Vagina (tissue), 2 donors: ENCODE measurements at regions not wholly inside any gene's neighbourhood (a gene's known extent, or its start where the extent isn't known, plus 50 kb on each side); places are given as distances from the start of the nearest gene placed in this dataset.

ENCODE experiments used
- DNase-seq, 2 donors: peaks; one replicate each; pipeline ENCODE4 v3.0.0-alpha.2; 2017; ENCODE audit errors: extremely low spot score in 2 of 2
- H3K27ac ChIP-seq: fragments of 200-600 bp; sonication (generic); one replicate; pipeline ENCODE4 v1.5.1; 2019
- H3K27me3 ChIP-seq: fragments of 200-600 bp; sonication (generic); one replicate; pipeline ENCODE4 v1.5.1; 2019
- H3K36me3 ChIP-seq, 2 donors: fragments of 200-600 bp; sonication (generic); one replicate each; pipeline ENCODE4 v1.5.1; 2017 to 2019
- H3K4me1 ChIP-seq: fragments of 200-600 bp; sonication (generic); one replicate; pipeline ENCODE4 v1.5.1; 2019
- H3K4me3 ChIP-seq, 2 donors: fragments of 200-600 bp; sonication (generic); 1 replicate in 1 of 2; 2 replicates in 1 of 2; pipeline ENCODE4 v1.5.1; 2016 to 2019
- H3K9me3 ChIP-seq: fragments of 200-600 bp; sonication (generic); one replicate; pipeline ENCODE4 v1.5.1; 2019
- POLR2A ChIP-seq, 2 donors: fragments of 450-650 bp; IDR thresholded peaks; one replicate each; pipeline ENCODE4 v1.6.1; 2017; ENCODE audit warnings: antibody characterized with exemption in 2 of 2, mild to moderate bottlenecking in 2 of 2, moderate library complexity in 2 of 2
- POLR2AphosphoS5 ChIP-seq, 2 donors: sonication (generic); formaldehyde crosslinking; IDR thresholded peaks; one replicate each; pipeline ENCODE4 v1.9.0; 2017; ENCODE audit warnings: antibody characterized with exemption in 2 of 2, mild to moderate bottlenecking in 2 of 2, low read depth in 1 of 2; ENCODE audit not compliant: insufficient read depth in 1 of 2
- intact Hi-C: fragments of 100-400 bp; cut with DNase I; formaldehyde crosslinking; loops from one replicate; pipeline ENCODE4 v1.15.1; 2023
- TF ChIP-seq, protein P1 (sequence below), 3 experiments: fragments of 450-650 bp in 2 of 3; fragments of 200-600 bp in 1 of 3; sonication (generic) in 1 of 3; IDR thresholded peaks; one replicate each; pipeline ENCODE4 v1.5.1; 2017 to 2019; ENCODE audit warnings: antibody characterized with exemption in 3 of 3, mild to moderate bottlenecking in 2 of 3, moderate library complexity in 2 of 3

DNA sequence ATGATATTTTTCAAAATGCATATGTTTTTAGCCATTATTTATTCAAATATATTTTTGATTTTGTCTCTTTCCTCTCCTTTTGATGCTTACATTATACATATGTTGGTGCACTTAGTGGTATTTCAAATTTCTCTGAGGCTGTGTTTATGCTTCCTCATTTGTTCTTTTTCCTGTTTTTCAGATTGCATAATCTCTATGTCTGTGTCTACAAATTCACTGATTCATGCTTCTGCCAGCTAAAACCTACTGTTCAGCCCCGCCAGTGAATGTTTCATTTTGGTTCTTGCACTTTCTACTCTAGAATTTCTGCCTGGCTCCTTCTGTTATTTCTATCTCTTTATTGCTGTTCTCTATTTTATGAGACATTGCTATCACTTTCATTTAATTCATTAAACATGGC, 951.7 kb upstream of the CNTNAP5 start:
- Histone ChIP-seq H3K4me3 (no peak overlapping the region), H3K4me1 (no peaks in the 10 kb centered on the region), H3K36me3 (no peaks in the 10 kb centered on the region), H3K27ac (no peak overlapping the region), H3K9me3 (no peaks in the 10 kb centered on the region), H3K27me3 (no peaks in the 10 kb centered on the region)
- no peak for TF ChIP-seq POLR2A (IDR thresholded peaks at IDR 0.05)
- TF ChIP-seq POLR2AphosphoS5 (IDR thresholded peaks at IDR 0.05; ENCODE audit: insufficient read depth in 1 of 2, low read depth in 1 of 2): no peak
- TF ChIP-seq, protein P1, sequence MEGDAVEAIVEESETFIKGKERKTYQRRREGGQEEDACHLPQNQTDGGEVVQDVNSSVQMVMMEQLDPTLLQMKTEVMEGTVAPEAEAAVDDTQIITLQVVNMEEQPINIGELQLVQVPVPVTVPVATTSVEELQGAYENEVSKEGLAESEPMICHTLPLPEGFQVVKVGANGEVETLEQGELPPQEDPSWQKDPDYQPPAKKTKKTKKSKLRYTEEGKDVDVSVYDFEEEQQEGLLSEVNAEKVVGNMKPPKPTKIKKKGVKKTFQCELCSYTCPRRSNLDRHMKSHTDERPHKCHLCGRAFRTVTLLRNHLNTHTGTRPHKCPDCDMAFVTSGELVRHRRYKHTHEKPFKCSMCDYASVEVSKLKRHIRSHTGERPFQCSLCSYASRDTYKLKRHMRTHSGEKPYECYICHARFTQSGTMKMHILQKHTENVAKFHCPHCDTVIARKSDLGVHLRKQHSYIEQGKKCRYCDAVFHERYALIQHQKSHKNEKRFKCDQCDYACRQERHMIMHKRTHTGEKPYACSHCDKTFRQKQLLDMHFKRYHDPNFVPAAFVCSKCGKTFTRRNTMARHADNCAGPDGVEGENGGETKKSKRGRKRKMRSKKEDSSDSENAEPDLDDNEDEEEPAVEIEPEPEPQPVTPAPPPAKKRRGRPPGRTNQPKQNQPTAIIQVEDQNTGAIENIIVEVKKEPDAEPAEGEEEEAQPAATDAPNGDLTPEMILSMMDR (IDR thresholded peaks at IDR 0.05): no peak
- intact Hi-C loops: no loop called here
- no peak for DNase-seq

DNA sequence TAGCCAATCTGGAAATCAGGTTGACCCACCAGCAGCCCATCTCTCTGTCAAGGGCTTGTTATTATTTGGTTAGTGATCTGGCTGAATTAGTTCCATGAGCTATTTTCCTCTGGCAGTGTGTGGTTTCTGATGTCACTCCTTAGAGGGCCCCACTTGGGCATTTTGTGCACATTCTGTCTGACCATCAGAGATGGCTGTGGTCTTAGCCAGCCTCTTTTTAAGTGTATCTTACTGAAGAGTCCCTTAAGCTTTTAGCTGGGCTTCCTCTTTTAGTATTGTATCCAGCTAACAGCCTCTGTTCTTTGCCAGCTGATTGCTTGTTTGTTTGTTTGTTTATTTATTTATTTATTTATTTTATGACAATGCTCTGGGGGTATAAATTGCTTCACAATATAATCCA, 951.1 kb upstream of the CNTNAP5 start:
- Histone ChIP-seq H3K9me3 (no peaks in the 10 kb centered on the region), H3K4me3 (no peak overlapping the region), H3K27me3 (no peaks in the 10 kb centered on the region), H3K36me3 (no peaks in the 10 kb centered on the region), H3K4me1 (no peaks in the 10 kb centered on the region), H3K27ac (no peak overlapping the region)
- intact Hi-C loops: no loop called here
- DNase-seq: no peak
- TF ChIP-seq POLR2AphosphoS5 (IDR thresholded peaks at IDR 0.05; ENCODE audit: insufficient read depth in 1 of 2, low read depth in 1 of 2) (no peak), POLR2A (IDR thresholded peaks at IDR 0.05) (no peak)
- TF ChIP-seq, protein P1 (IDR thresholded peaks at IDR 0.05): no peak

DNA sequence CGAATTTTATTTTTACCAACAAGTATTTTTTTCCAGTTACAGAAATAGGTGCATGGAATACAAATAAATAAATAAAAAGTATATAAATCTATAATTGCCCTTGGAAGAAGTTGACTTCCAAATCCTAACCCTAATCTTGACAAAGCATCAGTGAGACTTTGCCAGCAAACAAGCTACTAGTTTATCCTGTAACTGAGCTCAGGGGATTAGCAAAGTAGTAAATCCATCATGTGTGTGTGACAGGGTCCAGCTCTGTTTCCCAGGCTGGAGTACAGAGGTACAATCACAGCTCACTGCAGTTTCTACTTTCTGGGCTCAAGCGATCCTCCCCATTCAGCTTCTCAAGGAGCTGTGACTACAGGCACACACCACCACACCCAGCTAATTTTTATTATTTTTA, 948.0 kb upstream of the CNTNAP5 start:
- Histone ChIP-seq H3K27me3 (no peaks in the 10 kb centered on the region), H3K9me3 (no peaks in the 10 kb centered on the region)

DNA sequence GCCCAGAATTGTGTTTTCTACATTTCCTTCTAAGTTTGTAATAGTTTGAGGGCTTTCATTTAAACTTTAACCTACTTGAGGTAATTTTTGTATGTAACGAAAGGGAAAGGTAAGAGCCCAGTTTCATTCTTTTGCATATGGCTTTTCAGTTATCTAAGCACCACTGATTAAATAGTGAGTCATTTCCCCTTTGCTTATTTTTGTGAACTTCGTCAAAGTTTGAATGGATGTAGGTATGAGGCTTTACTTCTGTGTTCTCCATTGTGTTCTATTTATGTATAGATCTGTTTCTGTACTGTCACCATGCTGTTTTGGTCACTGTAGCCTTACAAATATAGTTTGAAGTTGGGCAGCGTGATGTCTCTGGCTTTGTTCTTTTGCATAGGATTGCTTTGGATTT, 944.8 kb upstream of the CNTNAP5 start:
- Histone ChIP-seq H3K9me3 (no peaks in the 10 kb centered on the region), H3K4me3 (no peak overlapping the region), H3K4me1 (no peaks in the 10 kb centered on the region), H3K27me3 (no peaks in the 10 kb centered on the region), H3K27ac (no peak overlapping the region), H3K36me3 (no peaks in the 10 kb centered on the region)
- TF ChIP-seq POLR2AphosphoS5 (IDR thresholded peaks at IDR 0.05; ENCODE audit: insufficient read depth in 1 of 2, low read depth in 1 of 2) (no peak), POLR2A (IDR thresholded peaks at IDR 0.05) (no peak)
- TF ChIP-seq, protein P1 (IDR thresholded peaks at IDR 0.05): no peak
- DNase-seq: no peak
- intact Hi-C loops: no loop called here

More for the DNA sequence above, 948.0 kb upstream of the CNTNAP5 start:
- DNase-seq: no peak
- TF ChIP-seq, protein P1 (IDR thresholded peaks at IDR 0.05): no peak
- TF ChIP-seq POLR2A (IDR thresholded peaks at IDR 0.05) (no peak), POLR2AphosphoS5 (IDR thresholded peaks at IDR 0.05; ENCODE audit: insufficient read depth in 1 of 2, low read depth in 1 of 2) (no peak)
- intact Hi-C loops: no loop called here
- Histone ChIP-seq H3K4me1 (no peaks in the 10 kb centered on the region), H3K27ac (no peak overlapping the region), H3K36me3 (no peaks in the 10 kb centered on the region), H3K4me3 (no peak overlapping the region)

DNA sequence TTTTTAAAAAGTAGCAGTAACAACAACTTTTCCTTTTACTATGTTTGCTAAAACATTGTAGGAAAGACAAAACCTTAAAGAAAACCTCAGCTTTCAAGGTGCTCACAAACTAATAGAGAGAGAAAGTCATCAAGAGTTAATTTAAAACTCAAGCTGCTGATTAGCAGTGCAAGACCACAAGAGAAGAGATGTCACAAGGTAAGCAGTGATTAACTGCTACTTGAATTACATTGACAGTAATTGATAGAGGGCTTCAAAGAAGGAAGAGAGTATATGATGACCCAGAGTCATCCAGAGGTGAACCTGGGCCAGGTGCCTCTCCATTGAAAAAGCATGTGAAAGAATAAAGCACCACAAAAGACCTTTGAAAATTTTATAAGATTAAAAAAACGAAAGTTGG, 939.6 kb upstream of the CNTNAP5 start:
- no peaks in the 10 kb centered on the region for H3K27me3 ChIP-seq
- no peaks in the 10 kb centered on the region for H3K4me1 ChIP-seq
- intact Hi-C loops: no loop called here
- no peak overlapping the region for H3K4me3 ChIP-seq
- DNase-seq: no peak
- H3K9me3 ChIP-seq: no peaks in the 10 kb centered on the region
- TF ChIP-seq POLR2AphosphoS5 (IDR thresholded peaks at IDR 0.05; ENCODE audit: insufficient read depth in 1 of 2, low read depth in 1 of 2) (no peak), POLR2A (IDR thresholded peaks at IDR 0.05) (no peak)
- TF ChIP-seq, protein P1 (IDR thresholded peaks at IDR 0.05): no peak
- no peak overlapping the region for H3K27ac ChIP-seq
- H3K36me3 ChIP-seq: no peaks in the 10 kb centered on the region
